SKM-1 (cell line): ENCODE measurements at regions not wholly inside any gene's neighbourhood (a gene's known extent, or its start where the extent isn't known, plus 50 kb on each side); places are given as distances from the start of the nearest gene placed in this dataset.
A peak's percentile ranks its signal among the peaks of the same experiment; 100 is the strongest.
"Not testable (repeated sequence)": the region's sequence is repeated elsewhere in the genome, so short reads cannot be mapped to it uniquely, and the experiment has no call there.

ENCODE experiments used
- DNase-seq: peaks from one replicate; lab custom pipeline; 2025; ENCODE audit not compliant: unreplicated experiment; lab: John Stamatoyannopoulos, UW

DNA sequence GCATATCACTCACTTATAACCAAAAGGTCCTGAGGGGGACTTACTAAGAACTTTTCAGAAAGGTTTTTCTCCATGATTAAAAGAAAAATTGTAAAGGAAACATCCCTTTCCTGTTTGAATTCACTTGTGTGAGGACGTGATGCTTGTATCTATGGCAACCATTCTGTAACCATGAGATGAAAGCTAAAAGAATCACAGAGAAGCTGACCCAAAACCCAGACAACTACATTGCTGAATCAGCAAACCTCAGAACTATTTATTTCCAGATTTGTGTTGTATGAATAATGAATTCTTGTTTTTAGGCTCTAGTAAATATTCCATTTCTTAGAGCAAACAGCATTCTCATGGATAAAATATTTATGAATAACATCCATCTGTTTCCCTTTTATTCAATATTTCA lies 91.2 kb downstream of the RCHY1 start:
- DNase-seq, result no peak

- no peak for DNase-seq
These were observed 101.5 kb downstream of the RCHY1 start for GRCh38 chr4:75412746-75413145.

DNA sequence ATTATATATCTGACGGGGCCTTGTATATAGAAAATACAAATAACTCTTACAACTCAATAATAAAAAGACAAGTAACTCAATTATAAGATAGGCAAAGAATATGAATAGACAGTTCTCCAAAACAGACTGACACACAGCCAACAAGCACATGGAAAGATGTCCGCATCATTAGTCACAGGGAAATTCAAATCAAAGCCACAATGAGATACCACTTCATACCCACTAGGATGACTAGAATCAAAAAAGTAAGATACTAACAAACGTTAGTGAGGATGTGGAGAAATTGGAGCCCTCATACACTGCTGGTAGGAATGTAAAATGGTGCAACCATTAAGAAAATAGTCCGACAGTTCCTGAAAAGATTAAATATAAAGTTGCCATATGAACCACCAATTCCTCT lies 115.7 kb downstream of the RCHY1 start:
- DNase-seq, result no peak

GRCh38 chr4:75391489-75392166 lies 122.6 kb downstream of the RCHY1 start:
- peak; percentile 10 for DNase-seq

DNA sequence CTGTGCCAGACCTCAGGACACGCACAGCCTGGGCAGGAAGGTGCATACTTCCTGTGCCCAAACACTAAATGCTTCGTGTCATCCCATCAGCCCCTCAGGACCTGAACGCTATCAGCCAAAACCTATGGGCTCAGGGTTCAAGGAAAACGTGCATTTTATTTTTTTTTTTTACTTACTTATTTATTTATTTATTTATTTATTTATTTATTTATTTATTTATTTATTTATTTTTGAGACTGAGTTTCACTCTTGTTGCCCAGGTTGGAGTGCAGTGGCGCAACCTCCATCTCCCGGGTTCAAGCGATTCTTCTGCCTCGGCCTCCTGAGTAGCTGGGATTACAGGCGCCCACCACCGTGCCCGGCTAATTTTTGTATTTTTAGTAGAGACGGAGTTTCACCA lies 127.8 kb downstream of the RCHY1 start:
- not testable (repeated sequence) for DNase-seq

- no peak for DNase-seq
These were observed 129.1 kb downstream of the RCHY1 start for GRCh38 chr4:75385106-75385505.

GRCh38 chr4:75376543-75376942 lies 137.7 kb downstream of the RCHY1 start:
- DNase-seq, result no peak

DNA sequence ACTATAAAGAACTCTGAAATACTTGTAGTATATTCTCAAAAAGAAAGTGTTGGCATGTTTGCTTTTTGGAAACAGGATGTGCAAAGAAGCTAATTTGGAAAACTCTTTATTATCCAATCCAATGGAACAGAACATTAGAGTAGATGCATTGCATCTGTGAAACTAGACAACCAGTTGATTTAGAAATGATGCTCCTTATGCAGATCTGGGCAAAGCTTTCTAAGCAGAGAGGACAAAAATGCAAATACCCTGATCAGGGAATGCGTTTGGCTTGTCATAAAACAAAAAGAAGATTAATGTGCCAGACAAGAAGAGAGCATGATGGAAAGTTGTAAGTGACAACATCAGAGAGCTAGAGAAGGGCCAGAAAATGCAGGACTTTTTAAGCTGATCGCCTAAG lies 142.3 kb downstream of the RCHY1 start:
- no peak for DNase-seq

DNA sequence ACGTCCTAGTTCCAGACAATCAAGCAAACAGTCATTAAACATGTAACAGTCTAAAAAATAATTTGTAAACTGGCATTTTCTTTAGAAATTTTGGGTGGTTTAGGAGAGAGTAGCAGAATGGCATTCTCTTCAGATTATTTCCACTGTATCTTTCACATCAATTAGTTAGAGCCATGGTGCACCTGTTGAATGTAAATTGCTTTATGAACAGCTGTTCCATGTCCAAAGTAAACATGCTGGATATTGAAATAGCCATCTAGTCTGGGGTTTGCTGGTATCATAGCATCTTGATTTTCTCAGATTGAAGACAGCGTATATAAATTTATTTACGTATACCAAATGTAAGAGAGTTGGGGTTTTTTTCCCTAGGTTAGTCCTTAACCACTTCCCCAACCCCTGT lies 143.6 kb downstream of the RCHY1 start:
- DNase-seq, result no peak

GRCh38 chr4:75345423-75345822 lies 168.8 kb downstream of the RCHY1 start:
- no peak for DNase-seq

DNA sequence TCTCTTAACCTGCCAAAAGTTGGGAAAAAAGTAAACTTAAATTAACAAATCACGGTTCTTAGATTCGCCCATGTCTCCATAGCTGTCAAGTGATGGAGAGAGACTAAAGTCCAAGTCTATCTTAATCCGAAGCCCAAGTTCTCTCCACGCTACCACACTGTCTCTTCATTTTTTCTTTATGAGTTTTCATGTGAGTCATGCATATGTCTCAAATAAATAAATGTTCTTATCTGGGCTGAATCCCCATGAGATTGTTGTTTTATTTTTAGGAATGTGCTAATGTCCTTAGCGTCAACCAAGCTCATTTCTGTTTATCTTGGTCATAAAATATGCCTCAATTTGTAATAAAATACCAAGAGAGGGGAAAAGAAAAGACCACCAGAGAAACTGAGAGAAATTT lies 169.3 kb downstream of the RCHY1 start:
- no peak for DNase-seq

- no peak for DNase-seq
These were observed 170.9 kb downstream of the RCHY1 start for GRCh38 chr4:75343333-75343732.

- DNase-seq, result no peak
These were observed 173.6 kb downstream of the RCHY1 start for GRCh38 chr4:75340561-75340960.

GRCh38 chr4:75338352-75338880 lies 175.8 kb downstream of the RCHY1 start:
- no peak for DNase-seq

- no peak for DNase-seq
These were observed 186.2 kb downstream of the RCHY1 start for GRCh38 chr4:75327804-75328512.

- DNase-seq, result no peak
These were observed 188.8 kb downstream of the RCHY1 start for GRCh38 chr4:75325318-75325979.

DNA sequence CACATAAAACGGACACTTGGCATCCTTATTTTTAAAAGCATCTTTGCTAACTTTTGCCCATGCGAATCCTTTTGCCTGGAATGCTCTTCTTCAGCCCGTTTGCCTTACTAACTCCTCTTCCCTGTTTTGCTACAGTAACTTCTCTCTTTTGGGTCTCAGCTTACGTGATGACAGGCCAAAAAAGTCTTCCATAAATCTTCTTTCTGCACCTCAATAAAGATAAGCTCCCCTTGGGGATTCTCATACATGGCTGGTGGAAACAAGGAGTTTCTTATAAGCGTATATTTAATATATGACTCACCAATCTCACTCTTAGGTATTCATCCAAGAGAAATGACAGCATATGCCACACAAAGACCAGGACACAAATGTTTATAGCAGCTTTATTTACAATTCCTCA lies 192.7 kb downstream of the RCHY1 start:
- no peak for DNase-seq

- not testable (repeated sequence) for DNase-seq
These were observed 196.6 kb downstream of the RCHY1 start for GRCh38 chr4:75317641-75318040.

DNA sequence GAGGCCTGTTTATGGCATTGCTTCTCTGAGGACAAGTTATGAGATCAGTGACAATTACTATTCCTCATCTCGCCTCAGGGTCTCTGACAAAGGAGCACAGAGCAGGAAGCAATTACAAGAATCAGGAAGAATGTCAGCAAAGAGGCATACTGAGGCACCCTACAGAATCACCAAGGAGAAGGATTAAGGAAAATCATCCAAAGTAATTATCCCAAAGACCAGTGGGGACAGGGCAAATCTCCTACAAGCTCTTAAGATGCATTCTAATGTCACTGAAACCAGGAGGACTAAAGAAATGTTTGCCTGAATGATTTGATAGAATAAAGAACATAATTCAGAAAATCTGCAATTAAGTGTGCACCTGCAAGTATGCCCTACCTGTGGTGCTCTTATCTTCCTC lies 206.2 kb downstream of the RCHY1 start:
- no peak for DNase-seq

GRCh38 chr4:75306506-75306905 lies 207.7 kb downstream of the RCHY1 start:
- no peak for DNase-seq

DNA sequence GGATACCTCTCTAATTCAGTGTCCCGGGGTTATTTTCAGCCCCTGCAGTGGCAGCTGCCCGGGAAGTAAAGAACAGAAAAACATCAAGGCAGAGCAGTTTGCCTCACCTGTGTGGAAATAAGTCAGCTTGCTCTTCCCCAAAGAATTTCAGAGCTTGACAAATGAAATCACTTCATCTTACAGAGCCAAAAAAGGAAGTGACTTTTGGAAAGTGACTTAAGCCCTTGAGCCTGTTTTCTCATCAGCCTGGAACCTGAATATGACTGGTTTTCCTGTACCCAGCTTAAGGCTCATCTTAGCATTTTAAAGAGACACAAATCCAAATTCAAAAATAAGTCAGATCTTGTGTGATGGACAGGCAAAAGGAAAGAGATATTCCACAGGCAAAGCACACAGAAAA lies 211.6 kb downstream of the RCHY1 start:
- DNase-seq, result peak; percentile 41
